D721Med (cell line): ENCODE measurements at regions not wholly inside any gene's neighbourhood (a gene's known extent, or its start where the extent isn't known, plus 50 kb on each side); places are given as distances from the start of the nearest gene placed in this dataset.

Source experiments
- DNase-seq: peaks from one replicate; pipeline ENCODE4 v3.0.0; 2011; ENCODE audit warnings: low spot score; ENCODE audit not compliant: insufficient read length
- FAIRE-seq: peaks from 2 replicates; lab custom pipeline; 2011; peaks lifted over from hg19 to GRCh38; lab: Jason Lieb, UNC
- TF ChIP-seq, protein P1 (sequence below): IDR thresholded peaks from 2 replicates; pipeline ENCODE4 v1.5.1; 2012; ENCODE audit warnings: mild to moderate bottlenecking, control low read depth; ENCODE audit not compliant: insufficient read depth; ENCODE audit errors: missing control alignments

DNA sequence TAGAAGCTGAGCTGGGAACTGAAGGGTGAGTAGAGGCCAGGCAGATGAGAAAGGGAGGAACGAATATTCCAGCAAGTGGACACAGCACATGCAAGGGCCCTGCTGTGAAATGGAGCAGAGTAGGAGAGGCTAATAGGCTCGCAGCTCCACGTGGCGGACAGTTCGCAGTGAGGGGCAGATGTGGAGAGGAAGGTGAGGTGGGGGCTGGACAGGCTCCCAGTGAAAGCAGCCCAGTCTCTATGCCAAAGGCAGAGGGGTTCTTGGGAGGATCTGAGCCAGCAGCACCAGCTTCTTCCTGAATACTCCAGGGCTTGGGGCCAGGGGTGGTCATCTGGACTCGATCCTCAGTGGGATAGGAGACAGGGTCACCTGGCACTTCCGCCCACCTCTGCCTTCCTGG is 81.0 kb downstream of the CEBPB start:
- FAIRE-seq (no peak), DNase-seq (no peak)
- TF ChIP-seq, protein P1, sequence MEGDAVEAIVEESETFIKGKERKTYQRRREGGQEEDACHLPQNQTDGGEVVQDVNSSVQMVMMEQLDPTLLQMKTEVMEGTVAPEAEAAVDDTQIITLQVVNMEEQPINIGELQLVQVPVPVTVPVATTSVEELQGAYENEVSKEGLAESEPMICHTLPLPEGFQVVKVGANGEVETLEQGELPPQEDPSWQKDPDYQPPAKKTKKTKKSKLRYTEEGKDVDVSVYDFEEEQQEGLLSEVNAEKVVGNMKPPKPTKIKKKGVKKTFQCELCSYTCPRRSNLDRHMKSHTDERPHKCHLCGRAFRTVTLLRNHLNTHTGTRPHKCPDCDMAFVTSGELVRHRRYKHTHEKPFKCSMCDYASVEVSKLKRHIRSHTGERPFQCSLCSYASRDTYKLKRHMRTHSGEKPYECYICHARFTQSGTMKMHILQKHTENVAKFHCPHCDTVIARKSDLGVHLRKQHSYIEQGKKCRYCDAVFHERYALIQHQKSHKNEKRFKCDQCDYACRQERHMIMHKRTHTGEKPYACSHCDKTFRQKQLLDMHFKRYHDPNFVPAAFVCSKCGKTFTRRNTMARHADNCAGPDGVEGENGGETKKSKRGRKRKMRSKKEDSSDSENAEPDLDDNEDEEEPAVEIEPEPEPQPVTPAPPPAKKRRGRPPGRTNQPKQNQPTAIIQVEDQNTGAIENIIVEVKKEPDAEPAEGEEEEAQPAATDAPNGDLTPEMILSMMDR = no peak

DNA sequence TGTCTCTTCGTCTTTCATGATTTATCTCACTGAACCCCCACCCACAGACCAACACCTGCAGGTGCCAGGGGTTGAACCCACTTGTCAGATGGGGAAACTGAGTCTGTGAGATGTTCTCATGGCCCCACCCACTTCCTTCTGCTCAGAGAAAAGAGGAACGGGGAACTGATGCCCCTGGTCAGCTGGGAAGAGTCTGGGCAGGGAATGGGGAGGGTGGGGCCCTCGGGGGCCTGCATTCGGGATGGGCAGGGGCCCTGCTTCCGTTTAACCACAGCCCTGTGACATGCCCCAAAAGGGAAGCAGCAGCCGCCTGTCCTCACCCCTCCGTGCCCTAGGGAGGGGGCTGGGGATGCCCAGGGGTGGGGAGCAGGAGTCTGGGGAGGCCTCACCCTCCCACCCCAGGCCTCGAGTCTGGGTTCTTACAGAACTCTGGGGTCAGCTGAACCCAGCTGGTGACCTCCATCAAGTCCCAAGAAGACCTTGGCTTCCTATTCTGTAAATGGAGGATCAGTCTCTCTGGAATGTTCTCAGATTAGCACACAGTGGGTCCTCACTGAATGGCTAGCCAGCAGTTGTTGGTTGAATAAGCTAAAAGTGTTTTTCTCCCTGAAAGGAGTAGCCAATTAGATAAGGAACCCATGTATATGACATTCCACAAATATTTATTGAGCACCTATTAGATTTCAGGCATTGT is 81.5 kb downstream of the CEBPB start:
- DNase-seq = no peak
- no peak for FAIRE-seq
- TF ChIP-seq, protein P1 = no peak

DNA sequence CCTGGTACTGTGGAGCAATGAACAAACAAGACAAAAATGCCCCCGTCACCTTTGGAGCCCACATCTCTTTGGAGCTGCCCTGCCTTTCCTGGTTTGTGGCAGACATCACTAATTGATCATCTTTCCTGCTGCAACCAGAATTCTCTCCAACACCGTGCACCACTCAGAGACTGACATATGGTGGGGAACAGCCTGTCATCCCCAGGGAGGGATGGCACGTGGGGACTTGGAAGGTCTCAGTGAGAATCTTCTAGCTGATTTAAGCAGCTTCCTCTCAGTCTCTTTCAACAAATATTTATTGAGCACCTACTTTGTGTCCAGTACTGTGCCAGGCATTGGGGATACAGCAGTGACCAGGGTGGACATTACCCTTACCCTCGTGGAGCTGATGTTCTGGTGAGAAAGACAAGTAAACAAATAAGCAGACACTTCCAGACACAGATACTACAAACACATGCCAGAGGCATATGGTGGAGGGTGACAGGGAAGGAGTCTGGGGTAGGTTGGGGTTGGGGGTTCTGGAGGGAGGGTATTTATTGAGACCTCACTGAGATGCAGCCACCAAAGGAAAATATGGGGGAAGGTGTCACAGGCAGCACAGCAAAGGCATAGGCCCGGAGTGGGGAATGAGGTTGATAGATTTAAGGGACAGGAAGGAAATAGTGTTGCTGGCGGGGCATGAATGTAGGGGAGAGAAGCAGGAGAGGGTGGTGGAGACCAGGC is 82.3 kb downstream of the CEBPB start:
- DNase-seq (no peak), FAIRE-seq (no peak)
- TF ChIP-seq, protein P1 = no peak

DNA sequence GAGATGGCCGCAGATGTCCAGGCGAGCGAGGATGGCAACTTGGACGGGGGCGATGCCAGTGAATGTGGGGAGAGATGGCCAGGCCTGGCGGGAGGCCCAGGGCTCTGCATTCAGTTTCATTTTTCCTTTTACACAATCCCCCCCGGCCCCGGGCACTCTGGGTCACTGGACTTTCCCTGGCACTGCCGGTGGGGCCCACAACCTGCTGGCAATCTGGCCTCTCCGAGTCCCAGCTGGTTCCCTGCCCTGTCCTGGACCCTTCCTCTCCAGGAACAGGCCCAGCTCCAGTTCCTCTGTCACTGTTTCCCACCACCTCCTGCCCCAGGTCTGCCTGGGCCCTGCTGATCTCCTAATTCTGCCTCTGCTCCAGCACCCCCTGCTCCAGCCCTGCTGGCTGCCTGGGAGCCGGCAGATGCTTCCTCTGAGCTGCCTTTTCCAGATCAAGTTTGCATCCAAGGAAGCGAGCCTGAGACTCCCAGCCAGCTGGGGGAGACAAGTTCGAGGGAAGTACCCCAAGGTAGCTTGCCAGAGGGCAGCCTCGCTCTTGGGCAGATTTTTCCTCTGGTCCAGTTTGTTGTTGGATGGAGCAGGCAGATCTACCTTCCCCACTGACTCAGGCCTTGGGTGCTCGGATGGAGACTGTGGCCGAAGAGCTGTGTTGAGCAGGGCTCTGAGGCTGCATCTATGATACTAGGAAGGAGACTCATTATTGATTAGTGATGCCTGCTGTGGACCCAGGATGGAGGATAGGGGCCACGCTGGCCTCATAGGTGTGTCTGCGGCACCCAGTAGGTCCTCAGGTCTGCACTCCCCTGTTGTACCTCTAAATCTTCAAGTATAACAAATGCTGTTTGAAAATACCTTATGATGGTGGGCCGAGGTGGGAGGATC is 83.2 kb downstream of the CEBPB start:
- no peak for FAIRE-seq

DNA sequence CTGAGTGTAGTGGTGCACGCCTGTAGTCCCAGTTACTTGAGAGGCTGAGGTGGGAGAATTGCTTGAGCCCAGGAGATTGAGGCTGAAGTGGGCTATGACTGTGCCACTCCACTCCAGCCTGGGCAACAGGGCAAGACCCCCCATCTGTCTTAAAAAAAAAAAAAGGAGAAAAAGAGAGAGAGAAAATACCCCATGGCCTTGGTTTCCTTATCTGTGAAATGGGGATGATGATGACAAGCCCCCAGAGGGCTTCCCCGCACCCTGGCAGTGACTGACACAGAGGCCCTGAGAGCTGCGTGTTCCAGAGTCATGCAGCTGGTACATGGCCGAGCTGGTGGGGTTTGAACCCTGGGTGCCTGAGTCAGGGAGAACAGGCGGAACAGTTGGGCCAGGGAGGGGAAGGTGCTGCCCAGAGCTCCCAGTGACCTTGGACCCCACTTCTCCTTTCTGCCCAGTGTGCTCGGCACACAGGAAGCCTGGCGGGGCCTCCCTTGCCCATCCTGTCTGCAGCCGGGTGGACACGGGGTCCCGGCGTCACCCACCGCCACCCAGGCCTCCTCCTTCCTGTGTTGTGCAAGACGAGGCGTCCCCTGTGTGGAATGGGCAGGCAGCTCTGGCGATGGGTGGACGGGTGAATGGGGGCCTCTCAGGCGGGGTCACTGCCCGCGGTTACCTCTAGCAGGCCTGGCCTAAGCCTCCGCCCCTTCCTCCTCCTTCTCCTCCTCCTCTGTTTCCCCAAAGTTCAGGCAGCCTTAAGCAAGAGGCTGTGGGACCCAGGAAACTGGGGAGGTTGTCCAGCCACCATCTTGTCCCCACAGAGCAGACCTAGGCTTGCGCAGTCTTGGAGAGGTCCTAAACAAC is 84.2 kb downstream of the CEBPB start:
- FAIRE-seq = no peak
- DNase-seq = no peak
- TF ChIP-seq, protein P1 = no peak

More for the DNA sequence above, 83.2 kb downstream of the CEBPB start:
- DNase-seq = no peak
- TF ChIP-seq, protein P1 = no peak
